NCI-H2227 (cell line): ENCODE measurements at regions not wholly inside any gene's neighbourhood (a gene's known extent, or its start where the extent isn't known, plus 50 kb on each side); places are given as distances from the start of the nearest gene placed in this dataset.
"Not testable (repeated sequence)": the region's sequence is repeated elsewhere in the genome, so short reads cannot be mapped to it uniquely, and the experiment has no call there.

Experiments
- DNase-seq: peaks from one replicate; lab custom pipeline; 2025; ENCODE audit not compliant: unreplicated experiment; lab: John Stamatoyannopoulos, UW

GRCh38 chrX:25503826-25504225, 488.1 kb upstream of the ARX start:
- DNase-seq = no peak

DNA sequence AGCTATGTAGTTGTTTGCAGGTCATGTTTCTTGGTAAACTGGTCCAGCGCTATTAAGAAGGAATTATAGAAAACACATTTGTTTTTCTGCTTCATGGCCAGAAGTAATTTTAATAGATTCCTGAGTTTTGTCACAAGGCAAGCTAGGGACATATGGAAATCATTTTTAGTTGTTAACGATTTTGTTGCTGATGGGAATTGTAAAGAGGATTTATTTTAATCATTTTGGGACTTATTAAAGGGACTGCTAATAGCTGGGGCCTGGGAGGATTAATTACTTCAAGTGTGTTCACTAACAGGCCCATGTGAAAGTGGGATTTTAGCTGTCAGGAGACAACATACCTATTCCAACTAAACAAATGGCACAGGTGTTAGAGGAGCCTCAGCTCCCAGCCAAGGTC, 492.0 kb upstream of the ARX start:
- DNase-seq = no peak

GRCh38 chrX:25519258-25519657, 503.5 kb upstream of the ARX start:
- no peak for DNase-seq

- not testable (repeated sequence) for DNase-seq
These were observed 506.8 kb upstream of the ARX start for GRCh38 chrX:25522443-25523010.

- DNase-seq = peak; percentile 61
These were observed 508.1 kb upstream of the ARX start for GRCh38 chrX:25523574-25524540.

GRCh38 chrX:25527156-25527555, 511.4 kb upstream of the ARX start:
- DNase-seq = no peak

DNA sequence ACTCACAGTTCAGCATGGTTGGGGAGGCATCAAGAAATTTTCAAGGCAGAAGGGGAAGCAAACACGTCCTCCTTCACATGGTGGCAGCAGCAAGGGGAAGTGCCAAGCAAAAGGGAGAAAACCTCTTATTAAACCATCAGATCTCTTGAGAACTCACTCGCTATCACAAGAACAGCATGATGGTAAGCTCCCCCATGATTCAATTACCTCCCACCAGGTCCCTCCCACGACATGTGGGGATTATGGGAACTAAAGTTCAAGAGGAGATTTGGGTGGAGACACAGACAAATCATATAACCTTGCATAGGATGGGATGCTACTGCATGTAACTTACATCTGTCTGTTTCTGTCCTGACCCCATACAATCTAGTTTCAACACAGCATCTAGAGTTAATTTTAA, 511.8 kb upstream of the ARX start:
- no peak for DNase-seq

- no peak for DNase-seq
These were observed 515.3 kb upstream of the ARX start for GRCh38 chrX:25531096-25531495.

DNA sequence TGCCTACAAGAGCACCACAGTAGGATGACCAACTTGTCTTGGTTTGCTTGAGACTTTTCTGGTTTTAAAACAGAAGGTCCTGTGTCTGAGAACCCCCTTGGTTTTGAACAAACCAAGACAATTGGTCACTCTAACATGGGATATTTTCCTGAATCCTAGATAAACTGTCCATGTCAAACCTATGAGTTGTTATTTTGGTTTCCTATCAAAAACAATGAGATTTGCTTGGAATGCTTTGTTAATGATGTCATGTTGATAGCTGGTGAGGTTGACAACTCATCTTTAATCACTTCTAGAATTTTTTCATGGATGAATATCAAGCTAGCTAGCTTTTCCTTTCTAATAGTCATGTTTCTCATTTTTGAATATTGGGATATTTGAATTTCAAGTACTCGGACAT, 518.3 kb upstream of the ARX start:
- no peak for DNase-seq

DNA sequence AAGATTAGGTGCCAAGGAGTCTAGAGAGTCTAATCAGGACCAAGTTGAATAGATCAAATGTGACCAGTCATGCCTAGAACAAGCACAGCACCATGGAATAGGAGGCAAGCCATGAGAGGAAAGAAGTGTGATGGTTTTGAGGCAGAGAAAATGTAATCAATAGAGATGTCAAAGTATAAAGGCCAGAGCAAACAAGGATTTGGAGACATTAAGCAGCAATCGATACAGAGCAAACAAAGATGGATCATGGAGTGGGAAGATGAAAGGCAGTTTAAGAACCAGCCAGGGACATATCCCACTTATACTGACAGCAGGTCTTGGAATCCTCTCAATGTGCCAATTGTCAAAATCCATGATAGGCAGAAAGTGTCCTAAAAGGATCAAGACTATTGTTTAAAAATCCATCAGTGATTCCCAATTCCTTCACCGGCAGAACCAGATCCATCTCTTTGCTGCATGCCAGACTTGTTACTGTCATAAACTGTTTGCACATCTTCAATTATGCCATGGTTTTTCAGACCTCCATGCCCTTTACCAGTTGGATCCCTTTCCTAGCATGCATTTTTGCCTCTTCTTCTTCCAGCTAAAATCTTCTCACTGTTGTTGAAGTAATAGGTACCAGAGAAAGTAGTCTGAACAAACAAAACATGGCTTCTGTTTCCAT, 520.7 kb upstream of the ARX start:
- DNase-seq = peak; percentile 21

DNA sequence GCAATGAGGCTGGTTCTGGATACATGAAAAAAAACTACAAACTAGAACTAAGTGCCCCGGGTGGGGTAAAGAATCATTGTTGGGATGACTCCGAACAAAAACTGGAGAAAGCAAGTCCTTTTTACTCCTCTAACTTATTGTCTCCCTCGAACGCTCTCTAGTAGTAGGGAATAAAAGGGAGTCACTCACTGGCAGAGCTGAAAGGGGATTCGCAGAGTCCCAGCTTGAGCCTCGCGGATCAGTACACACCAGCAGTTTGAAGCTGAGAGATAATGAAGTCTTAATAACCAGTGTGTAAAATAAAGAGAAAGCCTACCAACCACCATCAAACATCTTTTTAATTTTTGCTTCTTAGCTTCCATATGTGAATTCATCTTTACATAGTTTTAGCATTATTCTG, 521.9 kb upstream of the ARX start:
- no peak for DNase-seq

DNA sequence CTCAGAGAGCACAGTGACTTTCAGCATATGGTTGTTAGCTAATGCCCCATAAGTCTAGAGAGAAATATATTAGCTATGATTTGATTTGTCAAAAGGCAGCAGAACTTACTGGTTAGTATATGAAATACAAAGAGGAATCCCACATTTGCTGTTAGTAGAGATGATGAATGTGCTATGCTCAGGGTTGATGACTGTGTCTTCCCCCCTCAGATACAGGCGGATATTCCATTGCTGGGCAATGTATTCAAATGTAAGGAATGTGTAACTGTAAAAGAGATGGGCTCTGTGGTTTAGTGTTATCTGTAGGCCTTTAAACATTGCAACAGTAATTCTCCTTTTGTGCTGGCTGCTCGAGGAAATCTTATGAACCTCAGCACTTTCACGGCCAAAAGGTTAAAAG, 528.9 kb upstream of the ARX start:
- no peak for DNase-seq

GRCh38 chrX:25548811-25549210, 533.0 kb upstream of the ARX start:
- no peak for DNase-seq

- DNase-seq = no peak
These were observed 539.8 kb upstream of the ARX start for GRCh38 chrX:25555521-25555920.

DNA sequence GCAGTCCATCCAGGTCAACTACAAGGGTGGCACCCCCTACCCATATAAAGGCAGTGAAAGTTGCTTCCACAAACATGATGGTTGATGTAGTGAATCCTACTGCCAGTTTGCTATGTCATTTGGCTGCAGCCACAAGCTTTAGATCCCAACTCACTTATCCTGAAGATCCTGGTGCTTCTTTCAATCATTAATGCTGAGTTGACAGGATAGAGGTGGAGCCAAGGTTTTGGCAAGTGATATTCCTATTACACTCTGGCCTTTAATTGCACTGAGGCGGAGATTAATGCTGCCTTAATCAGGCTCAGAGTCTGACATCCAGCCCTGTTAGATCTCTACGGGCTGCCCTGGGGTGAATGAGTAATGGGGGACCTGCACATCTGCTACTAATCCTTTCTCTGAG, 542.4 kb upstream of the ARX start:
- no peak for DNase-seq

DNA sequence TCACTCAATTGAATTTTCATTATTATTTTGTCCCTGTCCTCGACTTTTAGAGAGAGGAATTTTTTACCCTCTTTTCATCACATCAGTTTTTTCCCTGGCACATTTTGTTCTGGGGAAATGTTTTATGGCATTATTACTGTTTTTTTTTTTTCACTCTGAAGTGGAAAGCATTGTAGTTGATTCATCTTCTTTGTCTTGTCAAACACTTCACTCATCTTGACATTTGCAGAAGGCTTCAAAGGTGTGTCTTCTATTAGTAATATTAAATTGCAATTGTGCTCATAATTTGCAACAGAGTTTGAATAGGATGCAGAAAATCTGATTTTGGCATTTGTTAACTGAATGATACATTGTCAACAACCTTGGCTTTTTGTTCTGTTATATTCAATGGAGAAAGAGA, 545.4 kb upstream of the ARX start:
- DNase-seq = no peak

DNA sequence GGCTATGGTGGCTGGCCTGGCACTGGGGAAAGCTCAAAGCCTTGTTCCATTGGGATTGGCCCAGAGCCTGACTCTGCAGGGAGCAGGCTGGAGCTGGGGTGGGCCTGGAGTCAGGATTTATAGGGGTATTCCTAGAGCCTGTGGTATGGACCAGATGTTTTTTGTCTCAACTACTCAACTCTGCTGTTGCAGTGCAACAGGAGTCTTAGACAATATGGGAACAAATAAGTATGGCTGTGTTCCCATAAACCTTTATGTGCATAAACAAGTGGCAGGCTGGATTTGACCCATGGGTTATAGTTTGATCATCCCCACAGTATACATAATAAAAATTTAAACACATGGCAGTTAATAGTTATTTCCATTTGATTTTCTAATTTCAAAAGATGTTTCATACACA, 557.9 kb upstream of the ARX start:
- DNase-seq = no peak

DNA sequence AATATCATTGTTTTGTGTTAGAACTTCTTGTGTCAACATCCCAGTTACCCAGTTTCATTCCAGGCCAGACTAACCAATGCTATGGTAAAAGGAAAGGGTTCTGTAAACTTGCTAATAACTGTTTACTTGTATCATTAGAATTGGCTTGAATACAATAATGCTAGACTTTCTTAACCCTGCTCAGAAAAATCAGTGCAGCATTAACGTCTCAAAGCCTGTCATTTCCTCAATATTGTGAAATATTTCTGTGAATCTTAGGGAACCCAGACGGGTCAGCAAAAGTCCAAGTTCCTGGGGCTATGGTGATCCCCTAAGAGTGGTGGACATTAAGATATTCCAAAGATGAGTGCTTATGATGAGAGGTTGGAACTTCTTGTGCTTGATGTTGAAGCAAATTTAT, 541.2 kb upstream of the MAGEB18 start:
- no peak for DNase-seq

GRCh38 chrX:25597551-25597950, 540.6 kb upstream of the MAGEB18 start:
- no peak for DNase-seq

GRCh38 chrX:25599061-25599460, 539.1 kb upstream of the MAGEB18 start:
- no peak for DNase-seq

DNA sequence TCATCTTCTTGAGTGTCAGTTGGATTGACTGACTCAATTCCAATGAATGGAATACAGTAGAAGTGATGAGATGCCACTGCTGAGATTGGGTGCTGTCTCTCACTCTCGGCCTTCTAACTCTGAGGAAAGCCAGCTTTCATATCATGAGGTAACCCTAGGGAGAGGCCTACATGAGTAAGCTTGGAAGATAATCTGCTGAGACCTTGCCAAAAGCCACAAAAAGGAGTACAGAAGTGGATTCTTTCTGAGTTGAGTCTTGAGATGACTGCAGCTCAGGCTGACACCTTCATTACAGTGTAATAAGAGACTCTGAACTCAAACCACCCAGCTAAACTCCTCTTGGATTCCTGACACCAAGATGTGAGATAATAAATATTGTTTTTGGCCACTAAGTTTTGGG, 537.4 kb upstream of the MAGEB18 start:
- no peak for DNase-seq

DNA sequence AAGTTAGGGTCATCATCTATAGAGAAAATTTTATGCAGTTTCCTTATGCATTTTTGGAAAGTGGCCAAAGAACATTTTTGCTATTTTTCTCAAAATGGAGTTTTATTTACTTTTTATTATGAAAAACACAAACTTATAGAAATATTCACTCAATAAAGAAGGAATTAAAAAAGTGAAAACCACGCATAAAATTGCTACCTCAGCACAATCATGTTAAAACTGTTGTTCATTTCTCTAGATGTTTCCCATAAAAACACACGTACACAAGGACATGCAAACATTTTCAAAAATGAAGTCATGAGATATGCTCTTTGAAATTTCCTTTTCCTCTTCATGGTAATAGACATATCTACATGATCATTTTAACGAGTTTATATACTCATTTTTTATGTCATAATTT, 536.8 kb upstream of the MAGEB18 start:
- no peak for DNase-seq
